Prostate gland (tissue), 2 donors: ENCODE measurements at regions not wholly inside any gene's neighbourhood (a gene's known extent, or its start where the extent isn't known, plus 50 kb on each side); places are given as distances from the start of the nearest gene placed in this dataset.

Source experiments
- DNase-seq: peaks from one replicate; pipeline ENCODE4 v3.0.0-alpha.2; 2019; ENCODE audit warnings: low spot score
- H3K27ac ChIP-seq, 2 donors: fragments of 200-600 bp; sonication (generic); 2 replicates each; pipeline ENCODE4 v1.5.1; 2017 to 2019
- H3K27me3 ChIP-seq: fragments of 200-600 bp; sonication (generic); replicated peaks from 2 replicates; pipeline ENCODE4 v1.5.1; 2019; ENCODE audit not compliant: insufficient read depth
- H3K36me3 ChIP-seq, 2 donors: fragments of 200-600 bp; sonication (generic); 1 replicate in 1 of 2; 2 replicates in 1 of 2; pipeline versions ENCODE4 v1.5.1 to v1.8.1; 2017 to 2019
- H3K4me1 ChIP-seq: fragments of 200-600 bp; sonication (generic); replicated peaks from 2 replicates; pipeline ENCODE4 v1.5.1; 2019
- H3K4me3 ChIP-seq, 2 donors: fragments of 200-600 bp; sonication (generic); 2 replicates each; pipeline ENCODE4 v1.5.1; 2017 to 2019
- H3K9me3 ChIP-seq: fragments of 200-600 bp; sonication (generic); 2 replicates; pipeline ENCODE4 v1.5.1; 2017
- CTCF ChIP-seq, 4 experiments: fragments of 200-600 bp in 2 of 4; fragments of 450-650 bp in 2 of 4; sonication (generic) in 2 of 4; IDR thresholded peaks; 1 replicate in 3 of 4; 2 replicates in 1 of 4; pipeline ENCODE4 v1.5.1; 2016 to 2019; ENCODE audit warnings: antibody characterized with exemption in 4 of 4, mild to moderate bottlenecking in 2 of 4, moderate library complexity in 2 of 4
- POLR2A ChIP-seq: fragments of 450-650 bp; IDR thresholded peaks from one replicate; pipeline ENCODE4 v1.6.1; 2016; ENCODE audit warnings: antibody characterized with exemption, mild to moderate bottlenecking
- POLR2AphosphoS5 ChIP-seq: sonication (generic); formaldehyde crosslinking; IDR thresholded peaks from one replicate; pipeline ENCODE4 v1.6.1; 2017; ENCODE audit warnings: antibody characterized with exemption
- WGBS: methylation state at CpG from one replicate; pipeline ENCODE4 v1.1.5; 2018; 5-methylcytosine and 5-hydroxymethylcytosine counted together
- intact Hi-C: fragments of 100-400 bp; cut with DNase I; formaldehyde crosslinking; loops from one replicate; pipeline ENCODE4 v1.14.2; 2022

GRCh38 chr7:145645135-145645515 is 471.5 kb upstream of the CNTNAP2 start:
- no peak overlapping the region for H3K27ac ChIP-seq
- H3K27me3 ChIP-seq = no peaks in the 10 kb centered on the region
- no peaks in the 10 kb centered on the region for H3K9me3 ChIP-seq
- intact Hi-C loops = no loop called here
- H3K4me1 ChIP-seq = no peaks in the 10 kb centered on the region
- DNase-seq = no peak
- WGBS = 93% methylated on average over 6 of the region's 6 CpGs
- H3K36me3 ChIP-seq = no peaks in the 10 kb centered on the region
- no peak overlapping the region for H3K4me3 ChIP-seq
- TF ChIP-seq POLR2AphosphoS5 (no peak), POLR2A (no peak), CTCF (IDR thresholded peaks at IDR 0.05) (no peak)

DNA sequence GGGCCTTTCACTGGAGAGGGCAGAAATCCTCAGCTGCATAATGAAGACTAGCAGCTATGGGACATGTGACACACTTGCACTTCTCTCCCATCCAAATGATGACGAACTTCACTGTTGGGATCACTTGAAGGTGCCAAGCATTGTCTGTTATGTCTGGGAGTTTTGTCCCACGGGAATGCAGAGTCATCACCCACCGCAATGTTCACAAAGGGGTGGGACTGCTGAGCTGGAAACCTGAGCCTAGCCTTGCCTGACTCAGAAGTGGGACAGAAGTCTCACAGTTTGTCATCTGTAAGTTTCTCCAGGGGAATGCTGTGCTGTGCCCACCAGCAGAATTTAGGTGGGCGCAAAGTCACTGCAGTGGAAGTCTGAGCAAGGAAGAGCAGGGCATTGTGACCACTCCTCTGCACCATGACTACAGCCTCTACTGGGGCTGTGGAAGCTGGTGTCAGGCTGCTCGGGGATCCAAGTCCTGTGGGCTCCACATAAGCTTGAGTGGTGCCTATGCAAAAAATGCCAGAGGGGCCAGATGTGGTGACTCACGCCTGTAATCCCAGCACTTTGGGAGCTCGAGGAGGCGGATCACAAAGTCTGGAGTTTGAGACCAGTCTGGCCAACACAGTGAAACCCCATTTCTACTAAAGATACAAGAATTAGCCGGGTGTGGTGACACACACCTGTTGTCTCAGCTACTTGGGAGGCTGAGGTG is 472.0 kb upstream of the CNTNAP2 start:
- TF ChIP-seq POLR2AphosphoS5 (no peak), CTCF (IDR thresholded peaks at IDR 0.05) (no peak), POLR2A (no peak)
- no peak overlapping the region for H3K4me3 ChIP-seq
- WGBS = 90% methylated on average over 9 of the region's 9 CpGs
- no peak overlapping the region for H3K27ac ChIP-seq
- H3K4me1 ChIP-seq = no peaks in the 10 kb centered on the region
- no peaks in the 10 kb centered on the region for H3K27me3 ChIP-seq
- H3K36me3 ChIP-seq = no peaks in the 10 kb centered on the region
- intact Hi-C loops = no loop called here
- DNase-seq = no peak
- H3K9me3 ChIP-seq = no peaks in the 10 kb centered on the region

DNA sequence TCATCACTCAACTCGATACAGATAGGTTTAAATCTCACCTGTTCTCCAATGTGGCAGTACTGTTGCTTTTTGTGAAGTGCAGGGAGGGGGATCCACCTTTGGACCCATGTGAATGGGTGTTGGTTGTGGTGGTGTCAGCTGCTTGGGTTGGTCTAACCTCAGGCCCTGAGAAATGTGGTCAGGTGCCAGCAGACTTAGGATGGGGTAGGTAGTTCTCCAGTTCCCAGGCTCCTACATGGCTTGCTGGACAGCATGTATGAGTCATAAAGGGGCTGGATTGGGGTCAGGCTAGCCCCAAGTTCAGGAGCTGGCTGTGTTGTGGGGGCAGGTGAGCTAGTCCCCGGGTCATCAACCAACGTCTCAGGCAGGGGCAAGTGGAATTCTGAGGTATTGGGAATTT is 472.6 kb upstream of the CNTNAP2 start:
- Histone ChIP-seq H3K4me3 (no peak overlapping the region), H3K27me3 (no peaks in the 10 kb centered on the region), H3K4me1 (no peaks in the 10 kb centered on the region), H3K9me3 (no peaks in the 10 kb centered on the region), H3K27ac (no peak overlapping the region), H3K36me3 (no peaks in the 10 kb centered on the region)
- no peak for DNase-seq
- 74% methylated on average over 3 of the region's 3 CpGs for WGBS
- TF ChIP-seq CTCF (IDR thresholded peaks at IDR 0.05) (no peak), POLR2AphosphoS5 (no peak), POLR2A (no peak)
- intact Hi-C loops = no loop called here

DNA sequence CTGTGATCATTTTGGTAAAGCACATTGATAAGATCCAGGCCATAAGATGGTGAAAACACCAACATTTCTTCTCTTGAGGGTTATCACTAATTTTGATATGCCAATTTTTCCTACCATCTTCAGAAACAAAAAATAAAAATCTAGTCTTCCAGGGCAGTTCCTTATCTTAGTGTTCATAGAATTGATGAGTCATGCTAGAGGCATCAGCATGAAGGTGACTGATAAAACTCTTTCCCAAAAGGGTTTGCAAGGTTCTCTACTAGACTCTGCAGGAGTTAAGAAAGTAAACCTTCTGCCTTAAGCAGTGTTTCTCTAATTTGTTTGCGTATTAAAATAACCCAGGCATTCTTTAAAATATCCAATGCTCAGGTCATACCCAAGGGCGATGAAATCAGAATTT is 483.1 kb upstream of the CNTNAP2 start:
- 20% methylated on average over 2 of the region's 2 CpGs for WGBS
- no peaks in the 10 kb centered on the region for H3K36me3 ChIP-seq
- no peaks in the 10 kb centered on the region for H3K27me3 ChIP-seq
- H3K4me1 ChIP-seq = no peaks in the 10 kb centered on the region
- intact Hi-C loops = no loop called here
- no peak overlapping the region for H3K4me3 ChIP-seq
- TF ChIP-seq POLR2AphosphoS5 (no peak), POLR2A (no peak), CTCF (IDR thresholded peaks at IDR 0.05) (no peak)
- H3K27ac ChIP-seq = no peak overlapping the region
- H3K9me3 ChIP-seq = no peaks in the 10 kb centered on the region
- DNase-seq = no peak

- H3K36me3 ChIP-seq = no peaks in the 10 kb centered on the region
- H3K9me3 ChIP-seq = no peaks in the 10 kb centered on the region
- TF ChIP-seq CTCF (IDR thresholded peaks at IDR 0.05) (no peak), POLR2AphosphoS5 (no peak), POLR2A (no peak)
- DNase-seq = no peak
- no peak overlapping the region for H3K27ac ChIP-seq
- no peaks in the 10 kb centered on the region for H3K4me1 ChIP-seq
- no peaks in the 10 kb centered on the region for H3K27me3 ChIP-seq
- intact Hi-C loops = no loop called here
- WGBS = 57% methylated on average over 1 of the region's 1 CpG
- no peak overlapping the region for H3K4me3 ChIP-seq
Observed at GRCh38 chr7:145624618-145625017, 492.0 kb upstream of the CNTNAP2 start.
